HL-60 (cell line): ENCODE measurements at regions not wholly inside any gene's neighbourhood (a gene's known extent, or its start where the extent isn't known, plus 50 kb on each side); places are given as distances from the start of the nearest gene placed in this dataset.

Source experiments
- DNase-seq, 2 experiments: peaks; one replicate each; pipeline ENCODE4 v3.0.0-alpha.2; 2010 to 2020; ENCODE audit warnings: low read depth in 1 of 2, low spot score in 1 of 2
- H3K27ac ChIP-seq: fragments of 250-450 bp; sonication (Bioruptor Pico); replicated peaks from 2 replicates; pipeline ENCODE4 v1.5.1; 2020; ENCODE audit warnings: mild to moderate bottlenecking, moderate library complexity
- H3K27me3 ChIP-seq: fragments of 250-450 bp; sonication (Bioruptor Pico); 2 replicates; pipeline ENCODE4 v1.5.1; 2021; ENCODE audit warnings: mild to moderate bottlenecking, moderate library complexity; ENCODE audit not compliant: insufficient read depth, poor library complexity, severe bottlenecking
- H3K4me3 ChIP-seq: replicated peaks from 2 replicates; pipeline ENCODE4 v1.5.1; 2011; ENCODE audit warnings: mild to moderate bottlenecking, control low read depth, low read length; ENCODE audit not compliant: insufficient read depth
- CTCF ChIP-seq: IDR thresholded peaks from one replicate; pipeline ENCODE4 v1.5.1; 2011; ENCODE audit warnings: low read length, control low read depth, inconsistent platforms; ENCODE audit not compliant: insufficient read depth
- GABPA ChIP-seq: IDR thresholded peaks from 2 replicates; pipeline ENCODE4 v1.6.1; 2012; ENCODE audit warnings: low read depth
- POLR2AphosphoS5 ChIP-seq: IDR thresholded peaks from 2 replicates; pipeline ENCODE4 v1.6.1; 2012; ENCODE audit warnings: low read depth
- REST ChIP-seq: IDR thresholded peaks from 2 replicates; pipeline ENCODE4 v1.6.1; 2012; ENCODE audit warnings: low read depth; ENCODE audit not compliant: insufficient replicate concordance
- SPI1 ChIP-seq: IDR thresholded peaks from 2 replicates; pipeline ENCODE4 v1.6.1; 2012; ENCODE audit warnings: low read depth, mild to moderate bottlenecking, borderline replicate concordance

GRCh38 chr5:125301711-125302110 is 555.3 kb upstream of the ZNF608 start:
- H3K27ac ChIP-seq, result no peak overlapping the region
- no peak for DNase-seq
- TF ChIP-seq REST (no peak), SPI1 (no peak), GABPA (no peak), CTCF (no peak), POLR2AphosphoS5 (no peak)
- no peak overlapping the region for H3K4me3 ChIP-seq
- no peaks in the 10 kb centered on the region for H3K27me3 ChIP-seq

GRCh38 chr5:125302577-125302976 is 556.1 kb upstream of the ZNF608 start:
- H3K27ac ChIP-seq, result no peak overlapping the region
- TF ChIP-seq REST (no peak), SPI1 (no peak), CTCF (no peak), POLR2AphosphoS5 (no peak), GABPA (no peak)
- no peak overlapping the region for H3K4me3 ChIP-seq
- no peak for DNase-seq
- H3K27me3 ChIP-seq, result no peaks in the 10 kb centered on the region

GRCh38 chr5:125306741-125307140 is 560.3 kb upstream of the ZNF608 start:
- DNase-seq, result no peak
- TF ChIP-seq SPI1, result no peak
- no peak for TF ChIP-seq GABPA
- no peak for TF ChIP-seq POLR2AphosphoS5
- no peak for TF ChIP-seq CTCF
- TF ChIP-seq REST, result no peak
- no peak overlapping the region for H3K27ac ChIP-seq
- H3K4me3 ChIP-seq, result no peak overlapping the region
- no peaks in the 10 kb centered on the region for H3K27me3 ChIP-seq
